Liver (tissue), 7 donors: ENCODE measurements at regions not wholly inside any gene's neighbourhood (a gene's known extent, or its start where the extent isn't known, plus 50 kb on each side); places are given as distances from the start of the nearest gene placed in this dataset.

ENCODE experiments used
- DNase-seq: peaks from one replicate; pipeline ENCODE4 v3.0.0-alpha.2; 2017; ENCODE audit warnings: low spot score
- H3K27ac ChIP-seq, 2 donors: one replicate each; pipeline ENCODE4 v1.7.0; 2013; ENCODE audit warnings: inconsistent platforms in 2 of 2, low read length in 2 of 2, control low read depth in 1 of 2, low read depth in 1 of 2, mild to moderate bottlenecking in 1 of 2
- H3K27me3 ChIP-seq, 4 donors: one replicate each; pipeline versions ENCODE4 v1.6.1 to v1.7.0; 2013; ENCODE audit warnings: low read length in 3 of 4, inconsistent platforms in 1 of 4, mild to moderate bottlenecking in 1 of 4, moderate library complexity in 1 of 4; ENCODE audit not compliant: control insufficient read depth in 4 of 4, insufficient read depth in 4 of 4
- H3K36me3 ChIP-seq, 4 donors: one replicate each; pipeline versions ENCODE4 v1.6.1 to v1.7.0; 2013; ENCODE audit warnings: low read length in 3 of 4, mild to moderate bottlenecking in 3 of 4, low read depth in 1 of 4, moderate library complexity in 1 of 4; ENCODE audit not compliant: control insufficient read depth in 4 of 4, insufficient read depth in 3 of 4
- H3K4me1 ChIP-seq, 4 donors: one replicate each; pipeline versions ENCODE4 v1.6.1 to v1.7.0; 2013; ENCODE audit warnings: low read length in 3 of 4, mild to moderate bottlenecking in 3 of 4, moderate library complexity in 1 of 4; ENCODE audit not compliant: control insufficient read depth in 4 of 4, insufficient read depth in 4 of 4
- H3K4me3 ChIP-seq, 3 donors: one replicate each; pipeline versions ENCODE4 v1.6.1 to v1.7.0; 2013; ENCODE audit warnings: low read length in 3 of 3, control low read depth in 1 of 3, low read depth in 1 of 3, mild to moderate bottlenecking in 1 of 3
- H3K9ac ChIP-seq, 2 donors: one replicate each; pipeline ENCODE4 v1.7.0; 2013; ENCODE audit warnings: low read length in 2 of 2, mild to moderate bottlenecking in 2 of 2, moderate library complexity in 2 of 2, control low read depth in 1 of 2, low read depth in 1 of 2
- H3K9me3 ChIP-seq, 4 donors: one replicate each; pipeline versions ENCODE4 v1.6.1 to v1.7.0; 2013; ENCODE audit warnings: low read length in 3 of 4; ENCODE audit not compliant: control insufficient read depth in 4 of 4
- ATF3 ChIP-seq: IDR thresholded peaks from 2 replicates; pipeline ENCODE4 v1.6.1; 2016; ENCODE audit warnings: antibody characterized with exemption
- CTCF ChIP-seq: fragments of 150-350 bp; IDR thresholded peaks from 2 replicates; pipeline ENCODE4 v1.5.1; 2017; ENCODE audit warnings: improper control_type of control experiment, low read depth, low read length; ENCODE audit not compliant: missing input control
- EGR1 ChIP-seq, 2 donors: IDR thresholded peaks; 2 replicates each; pipeline ENCODE4 v1.6.1; 2016 to 2018; ENCODE audit warnings: antibody characterized with exemption in 2 of 2, low read depth in 2 of 2
- FOXA1 ChIP-seq: IDR thresholded peaks from 2 replicates; pipeline ENCODE4 v1.6.1; 2016; ENCODE audit warnings: antibody characterized with exemption
- FOXA2 ChIP-seq: IDR thresholded peaks from 2 replicates; pipeline ENCODE4 v1.6.1; 2016; ENCODE audit warnings: antibody characterized with exemption
- GABPA ChIP-seq, 2 donors: IDR thresholded peaks in 1 of 2; conservative IDR thresholded peaks in 1 of 2; 2 replicates each; pipeline ENCODE4 v1.6.1; 2016; ENCODE audit warnings: antibody characterized with exemption in 2 of 2, mild to moderate bottlenecking in 1 of 2, moderate library complexity in 1 of 2
- HNF4A ChIP-seq, 2 donors: conservative IDR thresholded peaks; 2 replicates each; pipeline ENCODE4 v1.6.1; 2016; ENCODE audit warnings: antibody characterized with exemption in 2 of 2, mild to moderate bottlenecking in 2 of 2
- HNF4G ChIP-seq: IDR thresholded peaks from 2 replicates; pipeline ENCODE4 v1.6.1; 2016; ENCODE audit warnings: antibody characterized with exemption
- JUND ChIP-seq, 2 donors: IDR thresholded peaks; 2 replicates each; pipeline ENCODE4 v1.6.1; 2016; ENCODE audit warnings: antibody characterized with exemption in 2 of 2
- MAX ChIP-seq: IDR thresholded peaks from 2 replicates; pipeline ENCODE4 v1.6.1; 2016; ENCODE audit warnings: antibody characterized with exemption
- RAD21 ChIP-seq, 2 donors: IDR thresholded peaks; 2 replicates each; pipeline ENCODE4 v1.6.1; 2016; ENCODE audit warnings: antibody characterized with exemption in 2 of 2, mild to moderate bottlenecking in 2 of 2
- RXRA ChIP-seq, 2 donors: IDR thresholded peaks; 2 replicates each; pipeline ENCODE4 v1.6.1; 2017 to 2018; ENCODE audit warnings: antibody characterized with exemption in 2 of 2, mild to moderate bottlenecking in 1 of 2
- TF ChIP-seq, protein P1 (sequence below): IDR thresholded peaks from 2 replicates; pipeline ENCODE4 v1.6.1; 2016; ENCODE audit warnings: antibody characterized with exemption
- TF ChIP-seq, protein P2 (sequence below): IDR thresholded peaks from 2 replicates; pipeline ENCODE4 v1.6.1; 2016; ENCODE audit warnings: antibody characterized with exemption, mild to moderate bottlenecking
- donor health status: healthy.
- donor health status: healthy.
- donor health status: healthy.
- donor health status: healthy.

GRCh38 chr12:70117670-70118069 lies 125.6 kb upstream of the CNOT2 start:
- Histone ChIP-seq H3K9ac (no peak overlapping the region), H3K9me3 (peaks cover 0 to 2% (median 0%) of the 10 kb centered on the region in 4 donors), H3K36me3 (no peaks in the 10 kb centered on the region), H3K4me1 (no peaks in the 10 kb centered on the region), H3K4me3 (no peak overlapping the region), H3K27me3 (no peaks in the 10 kb centered on the region), H3K27ac (no peak overlapping the region)
- TF ChIP-seq HNF4A (conservative IDR thresholded peaks at IDR 0.05), result no peak
- TF ChIP-seq, protein P1, sequence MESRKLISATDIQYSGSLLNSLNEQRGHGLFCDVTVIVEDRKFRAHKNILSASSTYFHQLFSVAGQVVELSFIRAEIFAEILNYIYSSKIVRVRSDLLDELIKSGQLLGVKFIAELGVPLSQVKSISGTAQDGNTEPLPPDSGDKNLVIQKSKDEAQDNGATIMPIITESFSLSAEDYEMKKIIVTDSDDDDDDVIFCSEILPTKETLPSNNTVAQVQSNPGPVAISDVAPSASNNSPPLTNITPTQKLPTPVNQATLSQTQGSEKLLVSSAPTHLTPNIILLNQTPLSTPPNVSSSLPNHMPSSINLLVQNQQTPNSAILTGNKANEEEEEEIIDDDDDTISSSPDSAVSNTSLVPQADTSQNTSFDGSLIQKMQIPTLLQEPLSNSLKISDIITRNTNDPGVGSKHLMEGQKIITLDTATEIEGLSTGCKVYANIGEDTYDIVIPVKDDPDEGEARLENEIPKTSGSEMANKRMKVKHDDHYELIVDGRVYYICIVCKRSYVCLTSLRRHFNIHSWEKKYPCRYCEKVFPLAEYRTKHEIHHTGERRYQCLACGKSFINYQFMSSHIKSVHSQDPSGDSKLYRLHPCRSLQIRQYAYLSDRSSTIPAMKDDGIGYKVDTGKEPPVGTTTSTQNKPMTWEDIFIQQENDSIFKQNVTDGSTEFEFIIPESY, result no peak
- TF ChIP-seq HNF4G, result no peak
- no peak for TF ChIP-seq MAX
- TF ChIP-seq RXRA (IDR thresholded peaks at IDR 0.05), result no peak
- no peak for TF ChIP-seq CTCF
- TF ChIP-seq FOXA2, result no peak
- no peak for TF ChIP-seq GABPA (IDR thresholded peaks at IDR 0.05 in 1 of 2, conservative IDR thresholded peaks at IDR 0.05 in 1 of 2)
- TF ChIP-seq FOXA1, result no peak
- TF ChIP-seq RAD21 (IDR thresholded peaks at IDR 0.05), result no peak
- no peak for TF ChIP-seq ATF3
- TF ChIP-seq, protein P2, sequence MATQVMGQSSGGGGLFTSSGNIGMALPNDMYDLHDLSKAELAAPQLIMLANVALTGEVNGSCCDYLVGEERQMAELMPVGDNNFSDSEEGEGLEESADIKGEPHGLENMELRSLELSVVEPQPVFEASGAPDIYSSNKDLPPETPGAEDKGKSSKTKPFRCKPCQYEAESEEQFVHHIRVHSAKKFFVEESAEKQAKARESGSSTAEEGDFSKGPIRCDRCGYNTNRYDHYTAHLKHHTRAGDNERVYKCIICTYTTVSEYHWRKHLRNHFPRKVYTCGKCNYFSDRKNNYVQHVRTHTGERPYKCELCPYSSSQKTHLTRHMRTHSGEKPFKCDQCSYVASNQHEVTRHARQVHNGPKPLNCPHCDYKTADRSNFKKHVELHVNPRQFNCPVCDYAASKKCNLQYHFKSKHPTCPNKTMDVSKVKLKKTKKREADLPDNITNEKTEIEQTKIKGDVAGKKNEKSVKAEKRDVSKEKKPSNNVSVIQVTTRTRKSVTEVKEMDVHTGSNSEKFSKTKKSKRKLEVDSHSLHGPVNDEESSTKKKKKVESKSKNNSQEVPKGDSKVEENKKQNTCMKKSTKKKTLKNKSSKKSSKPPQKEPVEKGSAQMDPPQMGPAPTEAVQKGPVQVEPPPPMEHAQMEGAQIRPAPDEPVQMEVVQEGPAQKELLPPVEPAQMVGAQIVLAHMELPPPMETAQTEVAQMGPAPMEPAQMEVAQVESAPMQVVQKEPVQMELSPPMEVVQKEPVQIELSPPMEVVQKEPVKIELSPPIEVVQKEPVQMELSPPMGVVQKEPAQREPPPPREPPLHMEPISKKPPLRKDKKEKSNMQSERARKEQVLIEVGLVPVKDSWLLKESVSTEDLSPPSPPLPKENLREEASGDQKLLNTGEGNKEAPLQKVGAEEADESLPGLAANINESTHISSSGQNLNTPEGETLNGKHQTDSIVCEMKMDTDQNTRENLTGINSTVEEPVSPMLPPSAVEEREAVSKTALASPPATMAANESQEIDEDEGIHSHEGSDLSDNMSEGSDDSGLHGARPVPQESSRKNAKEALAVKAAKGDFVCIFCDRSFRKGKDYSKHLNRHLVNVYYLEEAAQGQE, result no peak
- TF ChIP-seq EGR1 (IDR thresholded peaks at IDR 0.05; ENCODE audit: low read depth in 2 of 2), result no peak
- no peak for DNase-seq

GRCh38 chr12:70120970-70121369 lies 122.3 kb upstream of the CNOT2 start:
- no peak for TF ChIP-seq HNF4A (conservative IDR thresholded peaks at IDR 0.05)
- TF ChIP-seq JUND (IDR thresholded peaks at IDR 0.05), result no peak
- Histone ChIP-seq H3K9ac (no peak overlapping the region), H3K36me3 (no peaks in the 10 kb centered on the region), H3K27me3 (no peaks in the 10 kb centered on the region), H3K27ac (no peak overlapping the region), H3K4me1 (no peaks in the 10 kb centered on the region), H3K4me3 (no peak overlapping the region), H3K9me3 (no peaks in the 10 kb centered on the region)
- no peak for DNase-seq
